22Rv1 (cell line): ENCODE measurements at regions not wholly inside any gene's neighbourhood (a gene's known extent, or its start where the extent isn't known, plus 50 kb on each side); places are given as distances from the start of the nearest gene placed in this dataset.

ENCODE experiments used
- ZFX ChIP-seq: fragments of 450-650 bp; IDR thresholded peaks from 2 replicates; pipeline ENCODE4 v1.6.1; 2017; ENCODE audit warnings: antibody characterized with exemption, borderline replicate concordance
- TF ChIP-seq, protein P1 (sequence below): fragments of 450-650 bp; IDR thresholded peaks from 2 replicates; pipeline ENCODE4 v1.5.1; 2017; ENCODE audit warnings: mild to moderate bottlenecking

DNA sequence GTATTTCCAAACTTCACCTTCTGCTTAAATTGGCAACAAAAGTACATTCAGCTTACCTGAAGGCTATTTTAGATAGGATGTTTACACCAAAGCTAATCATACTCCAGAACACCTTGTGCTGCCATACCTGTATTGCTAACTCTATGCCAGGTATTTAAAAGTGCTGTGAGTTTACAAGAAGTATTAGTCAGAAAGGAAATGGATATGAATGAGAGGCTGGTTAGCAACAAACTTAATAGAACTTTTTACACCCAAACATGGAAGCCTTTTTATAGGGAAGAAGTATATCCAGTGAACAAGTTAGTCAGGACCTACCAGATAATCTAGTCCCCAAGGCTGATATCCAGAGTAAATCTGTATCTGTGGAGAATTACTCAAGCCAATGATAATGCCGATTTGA, 131.2 kb upstream of the SPRY1 start:
- TF ChIP-seq, protein P1, sequence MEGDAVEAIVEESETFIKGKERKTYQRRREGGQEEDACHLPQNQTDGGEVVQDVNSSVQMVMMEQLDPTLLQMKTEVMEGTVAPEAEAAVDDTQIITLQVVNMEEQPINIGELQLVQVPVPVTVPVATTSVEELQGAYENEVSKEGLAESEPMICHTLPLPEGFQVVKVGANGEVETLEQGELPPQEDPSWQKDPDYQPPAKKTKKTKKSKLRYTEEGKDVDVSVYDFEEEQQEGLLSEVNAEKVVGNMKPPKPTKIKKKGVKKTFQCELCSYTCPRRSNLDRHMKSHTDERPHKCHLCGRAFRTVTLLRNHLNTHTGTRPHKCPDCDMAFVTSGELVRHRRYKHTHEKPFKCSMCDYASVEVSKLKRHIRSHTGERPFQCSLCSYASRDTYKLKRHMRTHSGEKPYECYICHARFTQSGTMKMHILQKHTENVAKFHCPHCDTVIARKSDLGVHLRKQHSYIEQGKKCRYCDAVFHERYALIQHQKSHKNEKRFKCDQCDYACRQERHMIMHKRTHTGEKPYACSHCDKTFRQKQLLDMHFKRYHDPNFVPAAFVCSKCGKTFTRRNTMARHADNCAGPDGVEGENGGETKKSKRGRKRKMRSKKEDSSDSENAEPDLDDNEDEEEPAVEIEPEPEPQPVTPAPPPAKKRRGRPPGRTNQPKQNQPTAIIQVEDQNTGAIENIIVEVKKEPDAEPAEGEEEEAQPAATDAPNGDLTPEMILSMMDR: no peak
- TF ChIP-seq ZFX: no peak
